CD4-positive, alpha-beta T cell treated with Interleukin-1 beta for 1 hour (primary cell): ENCODE measurements at regions not wholly inside any gene's neighbourhood (a gene's known extent, or its start where the extent isn't known, plus 50 kb on each side); places are given as distances from the start of the nearest gene placed in this dataset.

Experiments
- DNase-seq, 2 donors: peaks; one replicate each; pipeline ENCODE4 v3.0.0-alpha.2; 2020 to 2022

DNA sequence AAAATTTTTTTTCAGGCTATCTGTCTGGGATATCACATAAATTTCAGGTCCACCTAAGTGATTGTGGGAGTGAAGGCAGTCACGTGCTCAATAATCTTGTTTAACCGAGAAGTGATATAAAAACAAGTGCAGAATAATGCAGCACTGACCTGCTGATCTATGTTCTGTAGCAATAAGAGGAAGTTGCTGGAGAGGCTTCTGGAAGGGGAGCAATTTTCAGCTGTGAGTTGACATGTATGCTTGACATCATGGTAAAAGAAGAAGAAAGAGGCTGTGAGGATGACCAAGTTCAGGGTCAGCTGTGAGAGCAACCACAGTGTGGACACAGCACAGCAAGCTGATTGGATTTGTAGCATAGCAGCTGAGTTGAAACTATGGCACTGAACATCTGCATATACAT is 172.0 kb upstream of the PELI2 start:
- DNase-seq = no peak

DNA sequence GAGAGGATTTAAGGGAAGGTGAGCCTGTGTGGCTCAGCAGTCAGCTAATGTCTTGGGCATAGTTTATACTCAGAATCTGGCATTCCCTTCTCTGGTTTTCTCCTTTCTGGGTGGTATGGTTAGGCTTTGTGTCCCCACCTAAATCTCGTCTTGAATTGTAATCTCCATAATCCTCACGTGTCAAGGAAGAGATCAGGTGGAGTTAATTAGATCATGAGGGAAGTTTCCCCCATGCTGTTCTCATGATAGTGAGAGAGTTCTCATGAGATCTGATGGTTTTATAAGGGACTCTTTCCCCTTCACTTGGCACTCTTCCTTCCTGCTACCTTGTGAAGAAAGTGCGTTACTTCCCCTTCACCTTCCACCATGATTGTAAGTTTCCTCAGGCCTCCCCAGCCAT is 169.8 kb upstream of the PELI2 start:
- DNase-seq = no peak

DNA sequence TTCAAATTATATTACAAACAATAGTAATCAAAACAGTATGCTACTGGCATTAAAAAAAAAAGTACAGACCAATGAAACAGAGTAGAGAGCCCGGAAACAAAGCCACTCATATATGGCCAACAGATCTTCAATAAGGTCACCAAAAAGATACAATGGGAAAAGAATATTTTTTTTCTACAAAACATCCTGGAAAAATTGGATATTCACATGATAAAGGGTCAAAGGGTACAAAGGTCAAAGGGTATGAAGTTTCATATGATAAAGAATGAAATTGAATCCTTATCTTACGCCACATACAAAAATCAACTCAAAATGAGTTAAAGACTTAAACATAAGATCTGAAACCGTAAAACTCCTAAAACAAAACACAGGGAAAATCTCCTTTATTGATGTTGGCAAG is 168.5 kb upstream of the PELI2 start:
- DNase-seq = no peak

DNA sequence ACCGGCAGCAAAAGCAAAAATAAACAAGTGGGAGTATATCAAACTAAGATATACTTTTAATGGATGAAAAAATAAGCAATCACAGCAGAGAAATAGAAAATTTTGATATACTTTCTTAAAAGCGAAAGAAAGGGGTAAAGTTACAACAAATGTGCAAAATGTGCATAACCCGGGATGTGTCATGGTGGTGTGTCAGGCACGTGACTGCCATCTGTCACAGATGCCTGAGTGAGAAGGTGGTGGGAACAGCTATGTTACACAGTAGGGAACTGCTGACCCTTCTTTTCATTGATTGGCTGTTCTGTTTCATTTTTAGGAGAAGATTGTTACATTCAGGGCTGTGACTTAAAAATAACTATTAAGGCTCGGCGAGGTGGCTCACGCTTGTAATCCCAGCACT is 168.1 kb upstream of the PELI2 start:
- DNase-seq = no peak

DNA sequence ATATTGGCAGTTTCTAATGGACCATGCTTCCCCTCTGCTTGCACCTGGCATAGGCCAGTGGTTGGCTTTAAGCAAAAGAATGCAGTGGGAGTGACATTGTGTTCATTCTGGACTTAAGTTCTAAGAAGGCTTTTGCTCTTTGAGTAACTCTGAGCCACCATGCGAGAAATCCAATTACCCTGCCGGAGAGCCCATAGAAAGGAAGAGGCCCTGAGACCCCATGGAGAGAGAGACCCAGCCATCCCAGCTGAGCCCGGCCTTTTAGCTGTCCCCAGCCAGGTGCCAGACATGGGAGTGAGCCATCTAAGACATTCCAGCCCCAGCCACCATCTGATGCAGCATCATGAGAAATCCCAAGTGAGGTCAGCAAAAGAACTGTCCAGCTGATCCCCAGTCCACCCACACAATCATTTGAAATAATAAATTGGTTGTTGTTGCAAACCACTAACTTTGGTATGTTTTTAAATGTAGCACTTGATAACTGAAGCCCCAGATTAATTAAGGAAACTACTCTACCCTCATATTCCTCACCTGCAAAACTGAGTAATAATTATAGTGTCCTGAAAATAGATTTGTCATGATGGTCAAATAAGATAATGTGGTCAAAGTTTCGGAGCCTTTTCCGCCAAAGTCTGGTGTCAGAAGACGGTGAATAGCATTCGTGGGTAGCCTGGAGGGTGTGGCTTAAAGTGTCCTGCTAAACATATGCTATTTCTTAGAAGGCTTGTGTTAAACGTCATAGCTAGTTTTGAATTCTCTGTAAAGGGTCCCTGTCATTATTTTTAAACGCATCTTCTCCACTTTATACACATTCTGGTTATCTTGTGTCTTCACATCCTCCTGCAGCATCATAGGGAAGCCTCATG is 166.6 kb upstream of the PELI2 start:
- DNase-seq = no peak

DNA sequence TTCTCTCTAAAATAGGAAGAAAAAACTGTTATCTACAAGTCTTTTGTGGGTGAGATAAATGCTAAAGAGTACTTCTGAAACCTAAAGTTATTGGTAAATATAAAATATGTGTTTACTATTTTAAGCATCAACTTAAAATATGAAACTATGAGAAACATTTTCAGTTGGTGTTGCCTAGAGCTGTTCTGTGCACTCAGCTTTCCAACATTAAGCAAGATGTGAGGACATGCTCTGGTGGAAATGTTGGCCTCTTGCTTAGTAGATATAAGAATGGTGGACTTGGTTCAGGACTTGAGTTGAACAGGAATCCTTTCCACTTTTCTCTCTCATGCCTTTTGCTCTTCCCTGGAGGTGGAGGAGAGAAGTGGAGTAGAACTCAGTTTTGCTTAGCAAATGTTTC is 164.1 kb upstream of the PELI2 start:
- no peak for DNase-seq

DNA sequence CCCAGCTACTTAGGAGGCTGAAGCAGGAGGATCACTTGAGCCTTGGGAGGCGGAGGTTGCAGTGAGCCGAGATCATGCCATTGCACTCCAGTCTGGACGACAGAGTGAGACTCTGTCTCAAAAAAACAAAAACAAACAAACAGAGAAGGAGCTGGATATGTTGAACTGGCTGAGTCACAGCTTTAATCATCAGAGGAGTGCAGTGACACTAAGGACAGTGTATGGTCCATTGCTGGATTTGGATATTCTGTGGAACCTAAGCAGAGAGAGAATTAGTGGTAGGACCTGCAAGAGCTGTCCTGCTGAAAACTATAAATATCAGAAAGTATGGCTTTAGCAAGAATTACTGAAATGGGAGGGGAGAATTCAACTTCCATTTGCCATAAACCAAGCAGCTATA is 163.0 kb upstream of the PELI2 start:
- DNase-seq = no peak

DNA sequence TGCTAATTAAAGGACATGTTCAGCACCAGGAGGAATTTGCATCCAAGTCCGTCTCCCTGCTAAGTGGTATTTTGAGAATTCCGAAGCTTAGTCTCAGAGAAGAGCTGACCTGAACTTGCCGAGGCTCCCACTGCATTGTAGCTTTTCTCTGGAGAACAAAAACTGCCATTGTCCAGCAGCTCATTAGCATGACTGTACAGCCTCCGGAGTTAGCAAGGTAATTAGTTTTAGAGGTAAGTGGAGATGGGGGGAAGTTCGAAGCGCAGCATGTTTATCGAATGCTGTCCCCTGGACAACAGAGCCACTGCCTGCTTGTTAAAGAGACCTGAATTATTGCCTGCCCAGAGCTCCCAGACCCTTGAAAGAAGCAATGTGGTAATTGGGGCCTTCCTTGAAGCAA is 160.3 kb upstream of the PELI2 start:
- DNase-seq = no peak

DNA sequence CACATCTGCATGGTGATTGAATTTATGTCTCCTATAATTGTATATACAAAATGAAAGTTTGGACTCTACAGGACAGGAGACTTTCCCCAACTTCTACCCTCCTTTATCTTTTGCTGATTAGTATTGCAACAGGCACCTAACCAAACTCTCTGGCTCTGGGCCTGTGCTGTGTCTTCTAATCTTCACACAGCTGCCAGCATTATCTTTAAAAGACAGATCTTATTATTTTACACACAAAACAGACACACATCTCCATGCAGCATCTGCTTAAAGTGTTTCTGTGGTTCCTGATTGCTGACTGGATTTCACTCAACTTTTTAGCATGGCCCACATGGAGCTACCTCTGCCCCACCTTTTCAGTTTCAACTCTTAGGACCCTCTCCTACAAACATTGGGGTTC is 154.9 kb upstream of the PELI2 start:
- no peak for DNase-seq

DNA sequence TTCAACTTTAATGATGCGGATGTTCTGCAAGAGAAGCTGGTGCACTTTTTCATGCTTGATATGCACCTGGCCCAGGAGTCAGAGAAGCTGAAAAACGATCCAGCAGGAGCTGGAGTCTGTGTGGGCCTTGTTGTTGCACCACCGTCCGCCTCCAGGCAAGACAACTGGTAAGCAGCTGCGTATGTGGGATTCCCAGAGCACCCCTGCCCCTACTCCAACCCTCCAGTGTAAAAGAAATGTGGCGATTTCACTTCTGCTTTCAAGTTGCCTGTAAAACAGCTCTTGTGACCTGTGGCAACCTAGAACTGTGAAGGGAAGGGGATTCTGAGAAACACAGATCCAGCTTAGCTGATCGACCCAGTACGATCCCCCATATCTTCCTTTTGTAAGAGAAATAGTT is 154.1 kb upstream of the PELI2 start:
- peak in 1 of 2 donors; percentile 3 for DNase-seq

DNA sequence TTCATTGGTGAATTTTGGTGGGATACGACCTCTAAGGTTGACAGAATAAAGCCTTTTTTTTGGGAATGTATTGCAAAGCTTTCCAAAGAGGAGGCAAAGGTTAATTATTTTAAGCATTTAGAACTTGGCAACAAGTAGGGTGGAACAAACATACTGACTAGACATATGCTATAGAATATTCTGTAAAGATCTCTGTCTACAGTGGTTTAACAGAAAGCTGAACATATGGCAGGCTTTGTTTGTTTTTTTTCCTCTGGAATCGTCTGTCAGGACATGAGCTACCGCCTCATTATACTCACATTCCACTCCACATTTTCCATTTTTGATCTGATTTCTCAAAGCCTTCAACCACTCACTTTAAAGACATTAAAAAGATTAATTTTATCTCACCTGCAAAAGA is 153.4 kb upstream of the PELI2 start:
- DNase-seq = no peak

DNA sequence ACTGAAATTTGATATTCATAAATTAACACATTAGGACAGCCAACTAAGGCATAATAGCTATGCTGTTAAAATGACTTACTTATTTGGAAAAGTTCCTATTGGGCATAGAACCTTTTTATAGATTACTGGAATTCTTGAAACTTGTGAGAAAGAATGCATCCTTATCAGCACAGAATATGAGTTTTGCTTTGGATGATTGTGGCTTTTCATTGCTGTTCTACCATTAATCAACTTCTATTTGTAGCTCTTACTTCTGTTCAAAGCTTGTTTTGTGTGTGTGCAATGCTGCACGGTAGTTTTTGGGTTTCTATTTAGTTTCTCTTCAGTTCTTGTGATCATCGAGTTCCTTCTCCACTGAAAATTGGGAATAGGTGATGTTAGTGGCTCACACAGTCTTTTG is 152.4 kb upstream of the PELI2 start:
- DNase-seq = no peak

DNA sequence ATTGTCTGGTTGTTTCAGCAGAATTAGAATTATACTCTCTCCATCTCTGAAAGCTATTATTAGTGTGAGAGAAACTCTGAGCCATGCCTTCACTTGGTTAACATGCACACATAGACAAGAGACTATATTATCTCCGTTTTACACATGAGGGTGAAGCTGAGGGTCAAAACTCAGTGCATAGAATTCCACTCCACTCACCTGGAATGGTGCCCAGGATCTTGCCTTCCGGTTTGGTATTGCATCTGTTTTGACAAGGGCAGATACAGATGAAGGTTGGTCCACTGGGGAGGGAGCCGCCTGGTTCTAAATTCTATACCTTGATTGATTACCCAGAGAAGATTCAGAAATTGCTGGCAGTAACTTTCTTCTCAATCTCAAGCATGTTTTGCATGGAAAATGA is 149.5 kb upstream of the PELI2 start:
- no peak for DNase-seq

DNA sequence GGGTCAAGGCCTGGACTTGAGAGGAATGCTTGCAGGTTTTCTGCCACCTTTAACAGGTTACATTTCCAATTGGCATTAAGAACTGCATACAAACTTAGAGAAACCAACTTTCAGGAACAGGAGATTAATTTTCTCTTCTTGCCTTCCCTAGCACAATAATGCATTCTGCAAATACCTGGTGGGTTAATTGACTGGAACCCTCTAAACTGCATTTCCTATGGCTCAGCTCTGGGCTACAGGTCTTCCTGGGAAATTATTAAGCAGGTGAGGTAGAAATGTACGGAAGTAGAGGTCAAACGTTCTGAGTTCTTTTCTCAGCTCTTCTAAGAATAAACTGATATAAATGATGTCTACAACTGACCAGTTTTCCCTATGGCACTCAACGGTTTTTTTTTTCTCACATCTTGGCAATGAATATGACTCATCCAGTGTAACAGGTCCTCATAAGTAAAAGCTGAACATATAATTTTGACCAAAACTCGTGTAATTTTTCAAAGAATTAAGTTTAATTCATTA is 144.9 kb upstream of the PELI2 start:
- no peak for DNase-seq

DNA sequence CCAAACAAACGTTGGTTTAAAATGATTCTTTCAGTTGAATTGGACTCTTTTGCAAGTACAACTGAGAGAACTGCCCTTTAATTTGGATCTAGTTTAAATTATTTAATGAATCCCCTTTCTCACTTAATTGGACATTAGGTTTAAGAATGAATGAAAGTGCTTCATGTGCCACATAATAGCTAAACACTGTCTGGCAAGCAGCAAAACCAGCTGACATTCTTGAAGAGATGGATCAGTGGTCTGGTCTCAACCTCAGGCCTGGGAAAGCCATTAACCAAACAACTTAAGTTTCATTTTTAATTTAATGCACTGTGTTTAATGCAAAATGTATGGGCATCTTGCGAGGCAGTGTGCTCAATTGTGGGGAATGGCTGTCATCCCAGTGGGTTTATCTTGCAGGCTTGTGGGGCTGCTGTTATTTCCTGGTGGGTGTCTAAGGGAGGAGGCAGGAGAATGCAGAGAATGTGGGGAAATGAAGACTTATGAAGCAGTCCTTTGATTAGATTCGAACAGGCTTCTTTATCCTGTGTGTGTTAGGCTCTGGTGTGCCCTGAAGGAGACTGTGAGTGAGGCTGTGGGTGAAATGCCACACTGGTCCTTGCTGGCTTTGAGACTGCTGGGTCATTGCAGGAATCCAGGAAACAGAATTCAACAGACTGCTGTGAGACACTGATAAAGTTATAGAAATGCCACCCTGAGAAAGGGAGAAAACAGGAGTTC is 144.1 kb upstream of the PELI2 start:
- no peak for DNase-seq

DNA sequence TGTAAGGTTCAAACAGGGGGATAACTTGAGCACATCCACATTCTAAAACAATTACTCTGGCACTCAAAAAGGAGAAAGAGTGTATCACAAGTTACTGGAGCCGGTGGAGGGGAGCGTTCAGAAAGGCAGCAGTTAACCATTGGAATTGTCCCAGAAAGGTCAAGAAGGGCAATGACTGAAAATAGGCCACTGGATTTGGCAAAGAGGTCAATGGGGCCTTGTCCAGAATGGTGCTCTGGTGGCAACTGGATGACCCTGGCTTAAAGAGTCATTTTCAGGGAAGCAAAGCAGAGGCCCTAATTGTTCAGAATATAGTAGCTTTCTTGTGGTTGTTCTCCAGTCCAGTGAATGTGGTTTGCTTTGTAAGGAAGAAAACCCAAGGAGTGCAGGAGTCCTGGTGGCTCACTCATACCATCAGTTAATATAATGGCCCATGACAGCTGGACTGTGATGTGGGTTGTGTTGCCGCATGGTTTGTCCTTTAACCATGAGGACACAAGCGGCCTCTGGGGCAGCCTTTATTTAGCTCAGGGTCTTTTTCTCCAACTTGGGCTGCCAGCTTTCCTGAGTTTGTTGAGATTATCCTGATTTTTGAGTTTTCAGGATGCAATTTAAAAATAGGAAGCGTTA is 142.8 kb upstream of the PELI2 start:
- no peak for DNase-seq

DNA sequence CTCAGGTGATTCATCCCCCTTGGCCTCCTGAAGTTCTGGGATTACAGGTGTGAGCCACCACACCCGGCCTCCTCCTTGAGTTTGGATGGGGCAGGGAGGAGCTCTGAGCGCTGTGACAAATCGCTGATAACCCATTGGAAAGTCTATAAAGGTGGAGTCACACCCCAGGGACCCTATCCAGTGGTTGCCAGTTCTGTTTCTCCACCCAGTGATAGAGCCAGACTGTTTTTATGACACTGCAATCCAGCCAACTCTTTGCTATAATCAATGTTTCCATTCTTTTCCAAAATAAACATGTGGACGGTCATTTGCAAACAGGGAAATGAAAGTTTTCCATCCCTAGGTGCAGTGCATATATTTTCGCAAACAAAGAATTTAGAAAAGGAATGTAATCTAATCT is 142.0 kb upstream of the PELI2 start:
- DNase-seq = no peak

DNA sequence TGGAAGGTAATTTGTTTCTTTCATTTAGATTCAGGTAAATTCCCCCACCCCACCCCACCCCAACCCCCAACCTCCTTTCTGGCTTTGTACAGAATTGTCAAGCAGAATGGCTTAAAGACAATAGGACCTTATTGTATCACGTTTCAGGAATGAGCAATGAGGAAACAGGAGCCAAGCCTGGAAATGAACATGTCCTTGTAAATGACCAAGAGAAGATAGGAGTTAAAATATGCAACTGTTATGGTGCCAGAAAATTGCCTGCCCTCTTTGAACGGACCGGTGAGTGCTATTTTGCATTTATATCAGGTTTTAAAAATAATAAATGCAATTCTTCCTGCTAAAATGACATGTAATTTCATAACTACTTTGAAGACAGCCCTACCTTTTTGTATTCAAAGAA is 141.6 kb upstream of the PELI2 start:
- DNase-seq = no peak

DNA sequence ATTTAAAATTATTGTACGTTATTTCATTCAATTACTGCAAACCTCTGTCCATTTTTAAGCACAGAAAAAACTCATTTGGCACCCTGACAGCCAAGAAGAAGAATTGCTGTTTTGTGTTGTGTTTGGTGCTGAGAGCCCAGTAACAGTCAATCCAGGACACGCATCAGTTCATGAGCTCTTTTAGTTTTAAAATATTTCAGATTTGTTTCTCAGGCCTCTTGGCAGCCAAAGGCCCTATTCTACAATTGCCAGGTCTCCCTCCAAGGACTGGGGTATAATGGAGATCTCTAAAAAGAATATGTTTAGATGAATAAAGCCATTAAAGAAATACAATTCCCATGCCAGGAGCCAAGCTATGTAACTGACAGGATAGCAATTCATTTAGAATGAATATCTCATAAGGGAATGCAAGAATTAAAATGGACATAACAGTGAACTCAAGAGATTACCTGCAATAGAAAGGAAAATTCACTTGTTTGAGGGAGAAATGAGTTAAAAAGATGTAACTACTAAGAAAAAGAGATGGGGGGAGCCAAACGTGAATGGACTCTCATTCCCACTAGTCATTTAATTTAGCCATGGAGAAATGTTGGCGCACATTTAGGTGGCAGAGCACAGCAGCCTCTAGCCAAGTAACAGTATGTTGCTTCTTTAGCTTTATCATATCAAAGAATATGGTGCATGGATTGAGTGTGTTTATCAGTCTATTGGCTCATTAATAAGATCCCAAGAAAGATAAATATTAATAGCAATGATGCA is 140.6 kb upstream of the PELI2 start:
- no peak for DNase-seq

DNA sequence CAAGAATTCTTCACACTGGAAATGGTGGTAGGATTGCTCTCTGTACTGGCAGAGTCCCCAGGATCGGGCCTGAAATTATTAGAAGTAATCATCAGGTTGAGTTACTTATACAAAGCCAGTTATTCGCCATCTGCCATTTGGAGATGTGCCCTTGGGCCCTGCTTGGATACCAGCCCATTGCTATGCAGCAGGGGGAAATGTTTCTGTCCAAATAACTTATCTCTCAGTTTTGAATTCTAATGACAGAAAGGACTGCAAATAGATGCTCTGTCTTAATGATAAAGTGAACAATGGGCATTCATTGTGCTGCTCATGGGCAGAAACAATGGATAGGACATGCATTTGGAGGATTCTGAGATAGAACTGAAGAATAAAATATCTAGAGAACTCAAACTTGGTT is 139.1 kb upstream of the PELI2 start:
- no peak for DNase-seq

DNA sequence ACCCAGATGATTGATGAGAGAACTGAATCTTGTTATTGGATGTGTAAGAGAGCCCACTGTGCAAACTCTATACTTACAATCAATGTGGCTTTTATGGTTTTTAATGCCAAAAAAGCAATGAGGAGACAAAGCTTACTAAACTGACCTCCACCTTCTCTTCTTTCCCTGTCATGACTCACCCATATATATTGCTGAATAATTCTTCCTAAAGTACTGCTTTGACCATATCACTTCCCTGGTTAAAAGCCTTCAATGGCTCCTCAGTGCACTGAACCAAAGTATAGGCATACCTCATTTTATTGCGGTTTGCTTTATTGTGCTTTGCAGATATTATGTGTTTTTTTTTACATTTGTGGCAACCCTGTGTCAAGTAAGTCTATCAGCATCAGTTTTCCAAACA is 138.4 kb upstream of the PELI2 start:
- no peak for DNase-seq

DNA sequence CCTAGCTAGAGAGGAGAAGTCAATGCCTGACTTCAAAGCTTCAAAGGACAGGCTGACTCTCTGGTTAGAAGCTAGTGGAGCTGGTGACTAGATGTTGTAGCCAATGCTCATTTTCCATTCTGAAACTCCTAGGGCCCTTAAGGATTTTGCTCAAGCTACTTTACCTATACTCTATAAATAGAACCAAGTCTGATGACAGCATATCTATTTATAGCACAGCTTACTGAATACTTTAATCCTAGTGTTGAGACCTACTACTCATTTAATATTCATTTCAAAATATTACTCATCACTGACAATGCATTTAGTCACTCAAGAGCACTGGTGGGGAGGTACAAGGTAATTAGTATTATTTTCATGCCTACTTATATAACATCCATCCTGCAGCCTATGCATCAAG is 137.2 kb upstream of the PELI2 start:
- no peak for DNase-seq

DNA sequence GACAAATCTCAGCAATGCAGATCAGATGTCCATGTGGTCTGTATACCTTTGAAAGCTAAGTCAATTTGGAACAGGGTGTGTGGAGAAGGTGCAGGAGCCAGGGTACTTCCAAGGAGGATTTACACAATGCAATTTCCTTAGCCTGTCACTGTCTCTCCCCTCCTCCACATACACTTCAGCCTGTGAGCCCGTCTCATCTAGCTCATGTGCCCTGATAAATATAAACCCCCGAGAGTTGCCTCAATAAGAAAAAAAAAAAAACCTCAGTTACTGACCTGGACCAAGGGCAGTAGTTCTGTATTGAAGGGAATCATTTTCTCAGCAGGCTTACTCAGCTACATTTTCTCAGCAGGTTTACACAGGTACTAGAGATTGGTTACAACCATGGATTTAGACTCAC is 132.1 kb upstream of the PELI2 start:
- DNase-seq = no peak
